HEK293 (cell line): ENCODE measurements at regions not wholly inside any gene's neighbourhood (a gene's known extent, or its start where the extent isn't known, plus 50 kb on each side); places are given as distances from the start of the nearest gene placed in this dataset.

Experiments used
- CTCF ChIA-PET: fragments of 350-600 bp; formaldehyde crosslinking; extraction: SDS; loops from one replicate; lab custom pipeline; 2021; ENCODE audit warnings: antibody characterized with exemption; lab: Yijun Ruan, JAX
- POLR2A ChIA-PET: fragments of 300-600 bp; formaldehyde crosslinking; extraction: SDS; loops from one replicate; lab custom pipeline; 2020; ENCODE audit warnings: antibody characterized with exemption, inconsistent platforms; lab: Yijun Ruan, JAX
- H3K27ac ChIP-seq: fragments of 200-500 bp; sonication (Bioruptor generic); 2 replicates; pipeline ENCODE4 v1.5.1; 2014; ENCODE audit warnings: low read depth, low read length, control low read depth, inconsistent platforms; ENCODE audit errors: extremely low read depth
- H3K36me3 ChIP-seq, 2 experiments: fragments of 200-500 bp in 1 of 2; sonication (Bioruptor generic) in 1 of 2; 1 replicate in 1 of 2; 2 replicates in 1 of 2; pipeline ENCODE4 v1.5.1; 2014 to 2017; ENCODE audit warnings: inconsistent platforms in 2 of 2, low read length in 2 of 2; ENCODE audit not compliant: control insufficient read depth in 2 of 2, insufficient read depth in 1 of 2
- H3K4me1 ChIP-seq: fragments of 200-500 bp; sonication (Bioruptor generic); 2 replicates; pipeline ENCODE4 v1.5.1; 2014; ENCODE audit warnings: mild to moderate bottlenecking, low read length, inconsistent platforms; ENCODE audit not compliant: control insufficient read depth, insufficient read depth
- H3K4me3 ChIP-seq: 2 replicates; pipeline ENCODE4 v1.5.1; 2011; ENCODE audit warnings: low read depth, mild to moderate bottlenecking, control low read depth, low read length, moderate library complexity
- H3K9me3 ChIP-seq: fragments of 200-500 bp; sonication (Bioruptor generic); 2 replicates; pipeline ENCODE4 v1.5.1; 2014; ENCODE audit warnings: low read depth, low read length, inconsistent platforms; ENCODE audit not compliant: control insufficient read depth, insufficient read depth
- BCL11A ChIP-seq: fragments of 450-650 bp; formaldehyde crosslinking; IDR thresholded peaks from 2 replicates; pipeline ENCODE4 v1.5.1; 2016; ENCODE audit warnings: low read depth, missing biosample characterization, missing genetic modification characterization
- GFI1B ChIP-seq: fragments of 450-650 bp; formaldehyde crosslinking; IDR thresholded peaks from 2 replicates; pipeline ENCODE4 v1.5.1; 2016; ENCODE audit warnings: missing biosample characterization, missing genetic modification characterization
- KLF10 ChIP-seq: fragments of 450-650 bp; IDR thresholded peaks from 2 replicates; pipeline ENCODE4 v1.5.1; 2018; ENCODE audit warnings: missing biosample characterization, mild to moderate bottlenecking, missing genetic modification characterization
- KLF7 ChIP-seq: fragments of 450-650 bp; formaldehyde crosslinking; IDR thresholded peaks from 2 replicates; pipeline ENCODE4 v1.5.1; 2016; ENCODE audit warnings: missing biosample characterization, missing genetic modification characterization, borderline replicate concordance
- MEIS1 ChIP-seq: sonication (generic); formaldehyde crosslinking; IDR thresholded peaks from 2 replicates; pipeline ENCODE4 v1.8.1; 2022; ENCODE audit warnings: missing genetic modification reagents, mild to moderate bottlenecking, borderline replicate concordance
- OSR2 ChIP-seq: fragments of 450-650 bp; formaldehyde crosslinking; IDR thresholded peaks from 2 replicates; pipeline ENCODE4 v1.5.1; 2016; ENCODE audit warnings: missing biosample characterization, missing genetic modification characterization
- REPIN1 ChIP-seq: fragments of 450-650 bp; formaldehyde crosslinking; IDR thresholded peaks from 2 replicates; pipeline ENCODE4 v1.5.1; 2017; ENCODE audit warnings: missing biosample characterization, missing genetic modification characterization, low read depth
- SP3 ChIP-seq: fragments of 450-650 bp; formaldehyde crosslinking; IDR thresholded peaks from 2 replicates; pipeline ENCODE4 v1.5.1; 2016; ENCODE audit warnings: missing biosample characterization, missing genetic modification characterization
- ZBTB21 ChIP-seq: fragments of 450-650 bp; formaldehyde crosslinking; IDR thresholded peaks from 2 replicates; pipeline ENCODE4 v1.5.1; 2017; ENCODE audit warnings: missing biosample characterization, missing genetic modification characterization
- ZFHX2 ChIP-seq: fragments of 450-650 bp; formaldehyde crosslinking; conservative IDR thresholded peaks from 2 replicates; pipeline ENCODE4 v1.5.1; 2016; ENCODE audit warnings: missing biosample characterization, missing genetic modification characterization
- ZNF10 ChIP-seq: fragments of 450-650 bp; formaldehyde crosslinking; IDR thresholded peaks from 2 replicates; pipeline ENCODE4 v1.5.1; 2017; ENCODE audit warnings: missing biosample characterization, missing genetic modification characterization
- ZNF2 ChIP-seq: fragments of 450-650 bp; formaldehyde crosslinking; IDR thresholded peaks from 2 replicates; pipeline ENCODE4 v1.5.1; 2016; ENCODE audit warnings: missing biosample characterization, missing genetic modification characterization
- ZNF221 ChIP-seq: fragments of 450-650 bp; formaldehyde crosslinking; IDR thresholded peaks from 2 replicates; pipeline ENCODE4 v1.5.1; 2017; ENCODE audit warnings: missing biosample characterization, missing genetic modification characterization, borderline replicate concordance
- ZNF324 ChIP-seq: fragments of 450-650 bp; formaldehyde crosslinking; IDR thresholded peaks from 2 replicates; pipeline ENCODE4 v1.5.1; 2016; ENCODE audit warnings: missing biosample characterization, missing genetic modification characterization
- ZNF37A ChIP-seq: fragments of 450-650 bp; IDR thresholded peaks from 2 replicates; pipeline ENCODE4 v1.5.1; 2018; ENCODE audit warnings: missing biosample characterization, missing genetic modification characterization
- ZNF549 ChIP-seq: fragments of 450-650 bp; IDR thresholded peaks from 2 replicates; pipeline ENCODE4 v1.5.1; 2018; ENCODE audit warnings: missing biosample characterization, missing genetic modification characterization, mild to moderate bottlenecking, inconsistent platforms, moderate library complexity
- ZNF558 ChIP-seq: fragments of 450-650 bp; formaldehyde crosslinking; IDR thresholded peaks from 2 replicates; pipeline ENCODE4 v1.5.1; 2016; ENCODE audit warnings: missing biosample characterization, missing genetic modification characterization
- ZNF747 ChIP-seq: fragments of 450-650 bp; formaldehyde crosslinking; IDR thresholded peaks from 2 replicates; pipeline ENCODE4 v1.5.1; 2016; ENCODE audit warnings: missing biosample characterization, missing genetic modification characterization
- ZNF776 ChIP-seq: fragments of 450-650 bp; formaldehyde crosslinking; IDR thresholded peaks from 2 replicates; pipeline ENCODE4 v1.5.0; 2017; ENCODE audit warnings: missing biosample characterization, missing genetic modification characterization, borderline replicate concordance
- ZNF791 ChIP-seq: fragments of 450-650 bp; formaldehyde crosslinking; IDR thresholded peaks from 2 replicates; pipeline ENCODE4 v1.5.1; 2016; ENCODE audit warnings: missing biosample characterization, missing genetic modification characterization
- ZNF792 ChIP-seq: fragments of 450-650 bp; formaldehyde crosslinking; IDR thresholded peaks from 2 replicates; pipeline ENCODE4 v1.5.1; 2016; ENCODE audit warnings: missing biosample characterization, missing genetic modification characterization
- ZXDB ChIP-seq: fragments of 450-650 bp; formaldehyde crosslinking; IDR thresholded peaks from 2 replicates; pipeline ENCODE4 v1.5.1; 2016; ENCODE audit warnings: missing biosample characterization, missing genetic modification characterization
- TF ChIP-seq, protein P1 (sequence below): fragments of 450-650 bp; formaldehyde crosslinking; IDR thresholded peaks from 2 replicates; pipeline ENCODE4 v1.5.1; 2016; ENCODE audit warnings: missing biosample characterization, missing genetic modification characterization
- TF ChIP-seq, protein P2 (sequence below): fragments of 450-650 bp; formaldehyde crosslinking; IDR thresholded peaks from 2 replicates; pipeline ENCODE4 v1.5.1; 2016; ENCODE audit warnings: missing biosample characterization, missing genetic modification characterization
- TF ChIP-seq, protein P3 (sequence below): fragments of 450-650 bp; formaldehyde crosslinking; IDR thresholded peaks from 2 replicates; pipeline ENCODE4 v1.5.1; 2016; ENCODE audit warnings: missing biosample characterization, missing genetic modification characterization
- TF ChIP-seq, protein P4 (sequence below): fragments of 450-650 bp; formaldehyde crosslinking; IDR thresholded peaks from 2 replicates; pipeline ENCODE4 v1.5.1; 2016; ENCODE audit warnings: missing biosample characterization, missing genetic modification characterization

DNA sequence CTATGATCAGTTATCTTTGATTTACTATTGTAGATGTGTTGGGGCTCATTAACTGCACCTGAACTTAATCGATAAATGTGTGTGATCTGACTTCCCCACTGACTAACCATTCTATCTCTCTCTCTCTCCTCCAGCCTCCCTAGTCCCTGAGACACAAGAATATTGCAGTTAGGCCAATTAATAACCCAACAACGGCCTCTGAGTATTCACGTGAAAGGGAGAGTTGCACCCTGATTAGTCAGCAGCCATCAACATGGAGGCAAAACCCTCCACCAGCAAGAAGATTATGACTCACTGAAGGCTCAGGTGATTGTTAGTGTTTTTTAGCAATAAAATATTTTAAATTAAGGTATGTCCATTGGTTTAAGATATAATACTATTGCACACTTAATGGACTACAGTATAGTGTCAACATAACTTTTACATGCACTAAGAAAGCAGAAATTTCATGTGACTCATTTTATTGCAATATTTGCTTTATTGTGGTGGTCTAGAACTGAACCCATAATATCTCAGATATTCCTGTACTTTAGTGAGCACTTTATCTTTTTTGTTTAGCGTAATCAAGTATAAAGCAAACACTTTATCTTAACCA, 77.1 kb upstream of the PTGDR start:
- TF ChIP-seq REPIN1 (tag by site-specific recombination) (no peak), ZBTB21 (tag by site-specific recombination) (no peak), BCL11A (tag by site-specific recombination) (no peak), ZNF2 (tag by site-specific recombination) (no peak), ZNF324 (tag by site-specific recombination) (no peak), ZNF549 (tag by site-specific recombination) (no peak), KLF10 (tag by site-specific recombination) (no peak), MEIS1 (no peak), ZNF37A (tag by site-specific recombination) (no peak), KLF7 (tag by site-specific recombination) (no peak), GFI1B (tag by site-specific recombination) (no peak), ZXDB (no peak), ZNF558 (tag by site-specific recombination) (no peak), ZNF221 (tag by site-specific recombination) (no peak), OSR2 (no peak)
- TF ChIP-seq, protein P1, sequence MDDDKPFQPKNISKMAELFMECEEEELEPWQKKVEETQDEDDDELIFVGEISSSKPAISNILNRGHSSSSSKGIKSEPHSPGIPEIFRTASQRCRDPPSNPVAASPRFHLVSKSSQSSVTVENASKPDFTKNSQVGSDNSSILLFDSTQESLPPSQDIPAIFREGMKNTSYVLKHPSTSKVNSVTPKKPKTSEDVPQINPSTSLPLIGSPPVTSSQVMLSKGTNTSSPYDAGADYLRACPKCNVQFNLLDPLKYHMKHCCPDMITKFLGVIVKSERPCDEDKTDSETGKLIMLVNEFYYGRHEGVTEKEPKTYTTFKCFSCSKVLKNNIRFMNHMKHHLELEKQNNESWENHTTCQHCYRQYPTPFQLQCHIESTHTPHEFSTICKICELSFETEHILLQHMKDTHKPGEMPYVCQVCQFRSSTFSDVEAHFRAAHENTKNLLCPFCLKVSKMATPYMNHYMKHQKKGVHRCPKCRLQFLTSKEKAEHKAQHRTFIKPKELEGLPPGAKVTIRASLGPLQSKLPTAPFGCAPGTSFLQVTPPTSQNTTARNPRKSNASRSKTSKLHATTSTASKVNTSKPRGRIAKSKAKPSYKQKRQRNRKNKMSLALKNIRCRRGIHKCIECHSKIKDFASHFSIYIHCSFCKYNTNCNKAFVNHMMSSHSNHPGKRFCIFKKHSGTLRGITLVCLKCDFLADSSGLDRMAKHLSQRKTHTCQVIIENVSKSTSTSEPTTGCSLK (tag by site-specific recombination), result no peak
- TF ChIP-seq, protein P2, sequence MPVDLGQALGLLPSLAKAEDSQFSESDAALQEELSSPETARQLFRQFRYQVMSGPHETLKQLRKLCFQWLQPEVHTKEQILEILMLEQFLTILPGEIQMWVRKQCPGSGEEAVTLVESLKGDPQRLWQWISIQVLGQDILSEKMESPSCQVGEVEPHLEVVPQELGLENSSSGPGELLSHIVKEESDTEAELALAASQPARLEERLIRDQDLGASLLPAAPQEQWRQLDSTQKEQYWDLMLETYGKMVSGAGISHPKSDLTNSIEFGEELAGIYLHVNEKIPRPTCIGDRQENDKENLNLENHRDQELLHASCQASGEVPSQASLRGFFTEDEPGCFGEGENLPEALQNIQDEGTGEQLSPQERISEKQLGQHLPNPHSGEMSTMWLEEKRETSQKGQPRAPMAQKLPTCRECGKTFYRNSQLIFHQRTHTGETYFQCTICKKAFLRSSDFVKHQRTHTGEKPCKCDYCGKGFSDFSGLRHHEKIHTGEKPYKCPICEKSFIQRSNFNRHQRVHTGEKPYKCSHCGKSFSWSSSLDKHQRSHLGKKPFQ (tag by site-specific recombination), result no peak
- TF ChIP-seq, protein P3, sequence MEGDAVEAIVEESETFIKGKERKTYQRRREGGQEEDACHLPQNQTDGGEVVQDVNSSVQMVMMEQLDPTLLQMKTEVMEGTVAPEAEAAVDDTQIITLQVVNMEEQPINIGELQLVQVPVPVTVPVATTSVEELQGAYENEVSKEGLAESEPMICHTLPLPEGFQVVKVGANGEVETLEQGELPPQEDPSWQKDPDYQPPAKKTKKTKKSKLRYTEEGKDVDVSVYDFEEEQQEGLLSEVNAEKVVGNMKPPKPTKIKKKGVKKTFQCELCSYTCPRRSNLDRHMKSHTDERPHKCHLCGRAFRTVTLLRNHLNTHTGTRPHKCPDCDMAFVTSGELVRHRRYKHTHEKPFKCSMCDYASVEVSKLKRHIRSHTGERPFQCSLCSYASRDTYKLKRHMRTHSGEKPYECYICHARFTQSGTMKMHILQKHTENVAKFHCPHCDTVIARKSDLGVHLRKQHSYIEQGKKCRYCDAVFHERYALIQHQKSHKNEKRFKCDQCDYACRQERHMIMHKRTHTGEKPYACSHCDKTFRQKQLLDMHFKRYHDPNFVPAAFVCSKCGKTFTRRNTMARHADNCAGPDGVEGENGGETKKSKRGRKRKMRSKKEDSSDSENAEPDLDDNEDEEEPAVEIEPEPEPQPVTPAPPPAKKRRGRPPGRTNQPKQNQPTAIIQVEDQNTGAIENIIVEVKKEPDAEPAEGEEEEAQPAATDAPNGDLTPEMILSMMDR, result no peak
- CTCF ChIA-PET, result no interaction called here
- H3K4me1 ChIP-seq, result no peaks in the 10 kb centered on the region
- H3K4me3 ChIP-seq, result no peak overlapping the region
- no peaks in the 10 kb centered on the region; the same call in 1 of the 2 replicates for H3K9me3 ChIP-seq
- POLR2A ChIA-PET, result no interaction called here
- no peak overlapping the region for H3K27ac ChIP-seq
- H3K36me3 ChIP-seq, result no peaks in the 10 kb centered on the region

DNA sequence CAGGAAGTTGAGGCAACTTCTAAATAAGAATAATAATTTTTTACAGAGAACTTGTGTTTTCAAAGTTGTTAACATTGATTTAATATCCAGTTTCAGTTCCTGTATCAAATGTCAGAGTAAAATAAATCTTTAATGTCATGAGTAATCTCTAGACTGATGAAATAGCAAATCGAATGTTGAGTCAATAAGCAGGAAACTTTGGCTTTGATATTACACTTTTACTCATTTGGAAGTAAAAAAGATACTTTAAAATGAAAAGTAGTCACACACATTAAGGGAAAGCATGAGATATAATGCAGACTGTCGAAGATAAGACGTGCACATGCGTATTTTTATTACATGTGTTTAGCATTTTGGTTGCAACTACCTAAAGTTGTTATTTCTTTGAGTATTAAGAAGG, 78.2 kb upstream of the PTGDR start:
- Histone ChIP-seq H3K9me3 (no peaks in the 10 kb centered on the region), H3K36me3 (no peaks in the 10 kb centered on the region), H3K4me3 (no peak overlapping the region), H3K4me1 (no peaks in the 10 kb centered on the region), H3K27ac (no peak overlapping the region)
- ChIA-PET POLR2A (no interaction called here), CTCF (no interaction called here)
- TF ChIP-seq ZNF776 (tag by site-specific recombination) (no peak), ZNF791 (tag by site-specific recombination) (no peak), SP3 (tag by site-specific recombination) (no peak), ZNF747 (no peak), GFI1B (tag by site-specific recombination) (no peak), ZNF10 (tag by site-specific recombination) (no peak), ZFHX2 (tag by site-specific recombination) (no peak), ZNF792 (tag by site-specific recombination) (no peak), KLF7 (tag by site-specific recombination) (no peak)
- TF ChIP-seq, protein P4, sequence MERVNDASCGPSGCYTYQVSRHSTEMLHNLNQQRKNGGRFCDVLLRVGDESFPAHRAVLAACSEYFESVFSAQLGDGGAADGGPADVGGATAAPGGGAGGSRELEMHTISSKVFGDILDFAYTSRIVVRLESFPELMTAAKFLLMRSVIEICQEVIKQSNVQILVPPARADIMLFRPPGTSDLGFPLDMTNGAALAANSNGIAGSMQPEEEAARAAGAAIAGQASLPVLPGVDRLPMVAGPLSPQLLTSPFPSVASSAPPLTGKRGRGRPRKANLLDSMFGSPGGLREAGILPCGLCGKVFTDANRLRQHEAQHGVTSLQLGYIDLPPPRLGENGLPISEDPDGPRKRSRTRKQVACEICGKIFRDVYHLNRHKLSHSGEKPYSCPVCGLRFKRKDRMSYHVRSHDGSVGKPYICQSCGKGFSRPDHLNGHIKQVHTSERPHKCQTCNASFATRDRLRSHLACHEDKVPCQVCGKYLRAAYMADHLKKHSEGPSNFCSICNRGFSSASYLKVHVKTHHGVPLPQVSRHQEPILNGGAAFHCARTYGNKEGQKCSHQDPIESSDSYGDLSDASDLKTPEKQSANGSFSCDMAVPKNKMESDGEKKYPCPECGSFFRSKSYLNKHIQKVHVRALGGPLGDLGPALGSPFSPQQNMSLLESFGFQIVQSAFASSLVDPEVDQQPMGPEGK (tag by site-specific recombination), result no peak
- TF ChIP-seq, all 188 proteins: peak for 0
